Neural crest cell (in vitro differentiated cells): ENCODE measurements at regions not wholly inside any gene's neighbourhood (a gene's known extent, or its start where the extent isn't known, plus 50 kb on each side); places are given as distances from the start of the nearest gene placed in this dataset.

Source experiments
- DNase-seq: peaks from one replicate; pipeline ENCODE4 v3.0.0; 2021; ENCODE audit warnings: low read depth, mixed read lengths, low spot score
- H3K27ac Mint-ChIP-seq: one replicate; pipeline ENCODE4 v1.8.0; 2021; ENCODE audit warnings: mild to moderate bottlenecking, mixed read lengths; ENCODE audit not compliant: unreplicated experiment
- H3K27me3 Mint-ChIP-seq: 2 replicates; pipeline ENCODE4 v1.8.0; 2021; ENCODE audit warnings: low read depth, mild to moderate bottlenecking, mixed read lengths
- H3K36me3 Mint-ChIP-seq: 2 replicates; pipeline ENCODE4 v1.8.0; 2021; ENCODE audit warnings: low read depth, mild to moderate bottlenecking, mixed read lengths
- H3K4me1 Mint-ChIP-seq: 2 replicates; pipeline ENCODE4 v1.8.0; 2021; ENCODE audit warnings: mixed read lengths
- H3K4me3 Mint-ChIP-seq: one replicate; pipeline ENCODE4 v1.8.0; 2021; ENCODE audit warnings: mild to moderate bottlenecking, mixed read lengths
- H3K9me3 Mint-ChIP-seq: 2 replicates; pipeline ENCODE4 v1.8.0; 2021; ENCODE audit warnings: mixed read lengths
- TF ChIP-seq, protein P1 (sequence below): fragments of 200-600 bp; sonication (generic); conservative IDR thresholded peaks from 2 replicates; pipeline ENCODE4 v1.5.0; 2021; ENCODE audit warnings: antibody characterized with exemption, mild to moderate bottlenecking

DNA sequence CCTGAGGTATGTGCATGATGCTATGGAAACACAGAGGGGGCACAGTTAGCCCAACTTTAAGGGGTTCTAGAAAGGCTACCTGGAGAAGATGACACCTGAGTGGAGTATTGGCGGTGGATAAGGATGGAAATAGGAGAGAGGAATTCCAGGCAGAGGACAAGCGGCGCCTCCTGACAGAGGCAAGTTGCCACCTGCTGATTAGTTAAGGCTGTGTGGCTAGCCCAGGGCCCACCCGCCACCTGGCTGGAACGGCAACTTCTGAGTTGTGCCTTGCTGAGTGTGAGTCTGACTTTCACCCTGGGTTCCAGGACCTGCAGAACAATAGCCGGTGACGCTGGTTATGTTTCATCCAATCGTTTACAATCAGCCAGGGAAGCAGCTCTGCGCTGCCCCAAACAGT lies 126.9 kb upstream of the LMO4 start:
- no peak for DNase-seq
- Mint-ChIP-seq H3K4me3 (no peak overlapping the region), H3K27me3 (no peaks in the 10 kb centered on the region), H3K9me3 (no peaks in the 10 kb centered on the region), H3K27ac (no peak overlapping the region), H3K36me3 (no peaks in the 10 kb centered on the region), H3K4me1 (peaks cover 37% of the 10 kb centered on the region)
- TF ChIP-seq, protein P1, sequence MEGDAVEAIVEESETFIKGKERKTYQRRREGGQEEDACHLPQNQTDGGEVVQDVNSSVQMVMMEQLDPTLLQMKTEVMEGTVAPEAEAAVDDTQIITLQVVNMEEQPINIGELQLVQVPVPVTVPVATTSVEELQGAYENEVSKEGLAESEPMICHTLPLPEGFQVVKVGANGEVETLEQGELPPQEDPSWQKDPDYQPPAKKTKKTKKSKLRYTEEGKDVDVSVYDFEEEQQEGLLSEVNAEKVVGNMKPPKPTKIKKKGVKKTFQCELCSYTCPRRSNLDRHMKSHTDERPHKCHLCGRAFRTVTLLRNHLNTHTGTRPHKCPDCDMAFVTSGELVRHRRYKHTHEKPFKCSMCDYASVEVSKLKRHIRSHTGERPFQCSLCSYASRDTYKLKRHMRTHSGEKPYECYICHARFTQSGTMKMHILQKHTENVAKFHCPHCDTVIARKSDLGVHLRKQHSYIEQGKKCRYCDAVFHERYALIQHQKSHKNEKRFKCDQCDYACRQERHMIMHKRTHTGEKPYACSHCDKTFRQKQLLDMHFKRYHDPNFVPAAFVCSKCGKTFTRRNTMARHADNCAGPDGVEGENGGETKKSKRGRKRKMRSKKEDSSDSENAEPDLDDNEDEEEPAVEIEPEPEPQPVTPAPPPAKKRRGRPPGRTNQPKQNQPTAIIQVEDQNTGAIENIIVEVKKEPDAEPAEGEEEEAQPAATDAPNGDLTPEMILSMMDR = no peak

DNA sequence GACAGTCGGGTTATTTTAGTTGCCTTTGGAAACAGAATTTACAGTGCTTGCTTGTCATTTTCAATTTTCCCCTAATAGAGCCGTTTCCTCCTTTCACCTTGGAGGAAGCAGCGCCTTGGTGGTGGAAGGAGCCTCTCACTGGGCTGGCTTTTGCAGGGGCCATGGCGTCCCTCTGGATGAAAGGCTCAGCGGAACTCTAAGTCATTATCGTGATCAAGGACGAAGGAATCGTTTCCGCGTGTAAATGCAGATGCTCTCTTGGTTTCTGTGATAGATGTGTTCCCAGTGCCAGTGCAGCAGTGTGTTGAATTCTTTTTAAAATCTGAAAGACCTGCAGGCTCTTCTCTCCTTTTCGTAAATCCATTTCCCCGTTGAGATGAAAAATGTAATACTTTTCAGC lies 126.2 kb upstream of the LMO4 start:
- Mint-ChIP-seq H3K9me3 (no peaks in the 10 kb centered on the region), H3K27me3 (no peaks in the 10 kb centered on the region), H3K36me3 (no peaks in the 10 kb centered on the region), H3K4me3 (no peak overlapping the region), H3K27ac (no peak overlapping the region), H3K4me1 (peaks cover 37% of the 10 kb centered on the region)
- no peak for DNase-seq
- TF ChIP-seq, protein P1 = no peak

DNA sequence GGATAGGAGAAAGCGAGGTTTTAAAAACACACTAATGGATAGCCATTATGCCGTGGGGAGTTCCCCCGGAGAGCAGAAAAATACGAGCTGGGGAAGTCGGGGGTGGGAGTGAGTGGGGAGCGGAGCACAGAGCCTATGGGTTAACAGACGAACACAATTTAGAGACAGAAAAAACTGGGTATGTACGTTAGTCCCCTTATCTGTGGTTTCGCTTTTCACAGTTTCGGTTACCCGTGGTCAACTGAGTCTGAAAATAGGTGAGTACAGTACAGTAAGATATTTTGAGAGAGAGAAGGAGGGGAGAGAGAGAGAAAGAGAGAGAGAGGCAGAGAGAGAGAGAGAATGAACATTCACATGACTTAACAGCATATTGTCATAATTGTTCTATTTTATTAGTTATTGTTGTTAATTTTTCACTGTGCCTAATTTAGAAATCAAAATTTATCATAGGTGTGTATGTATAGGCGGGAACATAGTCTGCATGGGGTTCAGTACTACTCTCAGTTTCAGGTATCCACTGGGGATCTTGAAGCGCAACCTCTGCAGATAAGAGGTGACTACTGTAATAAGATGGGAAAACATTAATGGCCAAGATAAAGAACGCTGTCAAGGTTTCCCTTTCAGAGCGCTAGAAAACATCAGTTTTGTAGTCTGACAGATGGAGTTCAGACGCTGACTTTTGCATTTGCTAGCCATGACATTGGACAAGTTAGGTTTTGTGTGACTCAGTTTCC lies 125.6 kb upstream of the LMO4 start:
- no peaks in the 10 kb centered on the region for H3K9me3 Mint-ChIP-seq
- peaks cover 37% of the 10 kb centered on the region for H3K4me1 Mint-ChIP-seq
- no peaks in the 10 kb centered on the region for H3K36me3 Mint-ChIP-seq
- no peaks in the 10 kb centered on the region for H3K27me3 Mint-ChIP-seq
- DNase-seq = no peak
- H3K4me3 Mint-ChIP-seq = no peak overlapping the region
- H3K27ac Mint-ChIP-seq = peak overlapping the region; percentile 14
- TF ChIP-seq, protein P1 = no peak

DNA sequence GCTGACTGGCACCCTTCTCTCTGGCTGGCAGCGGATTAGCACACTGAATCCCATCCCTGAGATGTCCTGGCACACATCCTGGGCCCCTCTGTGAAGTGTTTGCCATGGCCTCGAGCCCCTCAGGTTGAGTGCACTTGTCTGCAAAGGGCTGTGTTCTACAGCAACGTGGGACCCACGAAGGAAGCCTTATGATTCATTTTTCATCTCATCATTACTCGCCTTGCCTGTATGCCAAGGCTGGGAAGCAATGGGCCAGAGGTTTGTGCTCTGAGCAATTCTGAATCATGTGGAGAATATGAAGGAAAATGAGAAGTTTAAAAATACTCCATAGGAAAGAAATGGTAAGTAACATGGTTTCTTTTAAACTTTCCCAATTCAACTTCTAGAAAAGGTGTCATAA lies 124.8 kb upstream of the LMO4 start:
- DNase-seq = no peak
- Mint-ChIP-seq H3K4me3 (no peak overlapping the region), H3K9me3 (no peaks in the 10 kb centered on the region), H3K27me3 (no peaks in the 10 kb centered on the region), H3K4me1 (peaks cover 37% of the 10 kb centered on the region), H3K27ac (peak overlapping the region; percentile 6), H3K36me3 (no peaks in the 10 kb centered on the region)
- TF ChIP-seq, protein P1 = no peak

DNA sequence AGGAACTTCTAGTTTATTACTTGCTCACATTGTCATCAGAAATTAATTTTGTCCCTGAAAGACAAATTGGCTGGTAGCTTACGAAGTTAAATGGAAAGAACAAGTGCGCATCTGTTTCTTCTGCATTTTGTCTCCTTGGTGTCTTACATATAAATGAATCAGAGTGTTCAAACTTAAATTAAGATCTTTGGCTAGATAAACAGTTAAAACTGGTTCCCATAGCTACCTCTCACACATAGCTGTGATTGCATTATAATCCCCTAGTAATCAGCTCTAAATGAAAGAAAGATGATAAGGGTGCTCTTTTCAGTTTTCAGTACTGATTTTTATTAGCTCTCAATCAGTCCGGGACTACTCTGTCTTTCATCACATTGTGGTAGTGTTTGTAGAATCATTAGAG lies 124.2 kb upstream of the LMO4 start:
- H3K27me3 Mint-ChIP-seq = no peaks in the 10 kb centered on the region
- peaks cover 37% of the 10 kb centered on the region for H3K4me1 Mint-ChIP-seq
- no peak for DNase-seq
- TF ChIP-seq, protein P1 = no peak
- no peak overlapping the region for H3K4me3 Mint-ChIP-seq
- H3K27ac Mint-ChIP-seq = no peak overlapping the region
- no peaks in the 10 kb centered on the region for H3K36me3 Mint-ChIP-seq
- H3K9me3 Mint-ChIP-seq = no peaks in the 10 kb centered on the region
